ENCODE measurements at regions not wholly inside any gene's neighbourhood (a gene's known extent, or its start where the extent isn't known, plus 50 kb on each side); places are given as distances from the start of the nearest gene placed in this dataset.

GRCh38 chr3:66629150-66629981 is 128.5 kb upstream of the LRIG1 start:
- no peak overlapping the region for H3K4me3 ChIP-seq (ENCODE audit: low read depth, low read length)
- no peak for DNase-seq (ENCODE audit: low read depth)
- no peak for TF ChIP-seq CTCF (IDR thresholded peaks at IDR 0.05; ENCODE audit: insufficient read depth, low read depth, low read length, missing control alignments)

GRCh38 chr3:66629982-66630368 is 129.2 kb upstream of the LRIG1 start:
- DNase-seq (ENCODE audit: low read depth): no peak
- TF ChIP-seq CTCF (IDR thresholded peaks at IDR 0.05; ENCODE audit: insufficient read depth, low read depth, low read length, missing control alignments): no peak
- no peak overlapping the region for H3K4me3 ChIP-seq (ENCODE audit: low read depth, low read length)

GRCh38 chr3:66633402-66634381 is 132.9 kb upstream of the LRIG1 start:
- no peak for DNase-seq (ENCODE audit: low read depth)
- H3K4me3 ChIP-seq (ENCODE audit: low read depth, low read length): no peak overlapping the region
- no peak for TF ChIP-seq CTCF (IDR thresholded peaks at IDR 0.05; ENCODE audit: insufficient read depth, low read depth, low read length, missing control alignments)

- H3K4me3 ChIP-seq (ENCODE audit: low read depth, low read length): no peak overlapping the region
- no peak for TF ChIP-seq CTCF (IDR thresholded peaks at IDR 0.05; ENCODE audit: insufficient read depth, low read depth, low read length, missing control alignments)
- peak; percentile 27 for DNase-seq (ENCODE audit: low read depth)
Observed at GRCh38 chr3:66638717-66639116, 137.9 kb upstream of the LRIG1 start.

- H3K4me3 ChIP-seq (ENCODE audit: low read depth, low read length): no peak overlapping the region
- DNase-seq (ENCODE audit: low read depth): no peak
- TF ChIP-seq CTCF (IDR thresholded peaks at IDR 0.05; ENCODE audit: insufficient read depth, low read depth, low read length, missing control alignments): no peak
Observed at GRCh38 chr3:66639809-66640356, 139.1 kb upstream of the LRIG1 start.

GRCh38 chr3:66642019-66642418 is 141.2 kb upstream of the LRIG1 start:
- TF ChIP-seq CTCF (IDR thresholded peaks at IDR 0.05; ENCODE audit: insufficient read depth, low read depth, low read length, missing control alignments): no peak
- no peak overlapping the region for H3K4me3 ChIP-seq (ENCODE audit: low read depth, low read length)
- no peak for DNase-seq (ENCODE audit: low read depth)

Measured in GM12865 (cell line).